GM18951 (cell line): ENCODE measurements at regions not wholly inside any gene's neighbourhood (a gene's known extent, or its start where the extent isn't known, plus 50 kb on each side); places are given as distances from the start of the nearest gene placed in this dataset.

ENCODE experiments used
- POLR2A ChIP-seq: IDR thresholded peaks from 4 replicates; pipeline ENCODE4 v1.6.1; 2011; ENCODE audit warnings: mild to moderate bottlenecking; ENCODE audit not compliant: insufficient read length, insufficient read depth; ENCODE audit errors: extremely low read depth
- in situ Hi-C: fragments of 300-500 bp; cut with MboI; formaldehyde crosslinking; loops from one replicate; pipeline ENCODE4 v1.12.0; 2022; ENCODE audit warnings: low sequenced_read_pairs, mixed read lengths, inconsistent platforms; ENCODE audit not compliant: unreplicated experiment

GRCh38 chr10:123395906-123396305 lies 241.7 kb downstream of the BUB3 start:
- in situ Hi-C loops, result loop anchor here (10.0 kb wide), 1 partner anchor 241 kb away; the partner anchor contains the start of gene BUB3

GRCh38 chr10:123398180-123398591 lies 244.0 kb downstream of the BUB3 start:
- TF ChIP-seq POLR2A, result peak; percentile 36
- in situ Hi-C loops, result loop anchor here (10.0 kb wide), 1 partner anchor 243 kb away; the partner anchor contains the start of gene BUB3

More at GRCh38 chr10:123395906-123396305, 241.7 kb downstream of the BUB3 start:
- TF ChIP-seq POLR2A, result no peak

DNA sequence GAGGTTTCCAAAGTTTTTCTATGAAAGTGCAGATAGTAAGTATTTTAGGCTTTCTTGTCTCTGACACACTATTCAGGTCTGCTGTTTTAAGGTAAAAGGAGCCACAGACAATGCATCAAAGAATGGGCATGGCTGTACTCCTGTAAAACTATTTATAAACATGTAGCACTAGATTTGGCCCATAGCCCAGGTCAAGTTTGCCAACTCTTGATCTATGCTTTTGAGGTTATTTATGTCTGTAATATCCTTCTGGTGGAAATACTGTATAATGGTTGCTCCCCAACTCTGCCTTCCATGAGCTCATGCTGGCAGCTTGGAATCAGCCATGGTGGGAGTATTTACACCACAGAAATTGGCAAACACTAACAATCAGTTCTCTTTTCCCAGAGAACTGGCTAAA lies 244.6 kb downstream of the BUB3 start:
- in situ Hi-C loops, result loop anchor here (10.0 kb wide), 1 partner anchor 244 kb away; the partner anchor contains the start of gene BUB3
- TF ChIP-seq POLR2A, result no peak

- in situ Hi-C loops, result loop anchor here (10.0 kb wide), 1 partner anchor 245 kb away; the partner anchor contains the start of gene BUB3
- TF ChIP-seq POLR2A, result no peak
Measured at GRCh38 chr10:123399276-123399839, 245.2 kb downstream of the BUB3 start.

- no peak for TF ChIP-seq POLR2A
- in situ Hi-C loops, result no loop called here
Measured at GRCh38 chr10:123402021-123402420, 247.8 kb downstream of the BUB3 start.

GRCh38 chr10:123402656-123403055 lies 248.5 kb downstream of the BUB3 start:
- peak; percentile 41 for TF ChIP-seq POLR2A
- in situ Hi-C loops, result no loop called here

GRCh38 chr10:123404357-123404756 lies 250.2 kb downstream of the BUB3 start:
- in situ Hi-C loops, result no loop called here
- no peak for TF ChIP-seq POLR2A

GRCh38 chr10:123408660-123409059 lies 254.5 kb downstream of the BUB3 start:
- TF ChIP-seq POLR2A, result no peak
- in situ Hi-C loops, result no loop called here

DNA sequence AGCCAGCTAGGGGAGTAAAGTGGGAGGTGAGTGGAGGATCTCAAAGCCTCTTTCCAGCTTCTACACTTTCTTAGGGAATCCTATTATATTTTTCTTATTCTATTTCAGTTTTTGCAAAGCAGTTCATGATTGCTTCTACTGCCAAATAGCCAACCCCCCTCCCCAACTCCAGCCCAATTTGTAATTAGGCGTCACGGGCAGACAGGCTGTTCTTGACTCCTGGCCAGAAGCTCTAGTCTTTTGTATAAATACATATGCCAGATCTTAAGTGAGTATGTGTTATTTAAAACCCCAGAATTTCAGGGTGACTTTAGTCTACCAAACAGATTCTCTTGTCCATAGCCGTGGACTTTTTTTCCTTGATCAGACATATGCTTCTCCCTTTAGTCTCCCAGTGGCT lies 255.2 kb downstream of the BUB3 start:
- no peak for TF ChIP-seq POLR2A
- in situ Hi-C loops, result no loop called here

DNA sequence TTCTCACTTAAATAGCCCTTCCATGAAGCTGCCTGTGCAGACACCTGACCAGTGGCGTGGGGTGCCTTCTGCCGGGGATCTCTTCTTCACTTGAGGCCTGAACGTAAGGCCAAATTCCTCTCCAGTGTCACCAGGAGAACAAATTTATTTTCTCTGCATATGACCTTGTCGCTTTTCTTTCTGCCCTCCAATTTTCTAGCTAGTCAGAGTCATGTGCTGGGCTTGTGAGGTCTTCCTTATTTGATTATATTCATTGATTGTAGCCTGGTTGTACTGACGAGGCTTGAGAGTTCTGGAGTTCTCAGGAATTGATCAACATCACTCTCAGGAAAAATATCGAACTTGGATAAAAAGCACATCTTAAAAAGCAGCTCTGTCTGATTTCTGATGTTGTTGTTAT lies 255.7 kb downstream of the BUB3 start:
- TF ChIP-seq POLR2A, result no peak
- in situ Hi-C loops, result no loop called here

GRCh38 chr10:123413353-123413752 lies 252.8 kb upstream of the GPR26 start:
- no peak for TF ChIP-seq POLR2A
- in situ Hi-C loops, result no loop called here

DNA sequence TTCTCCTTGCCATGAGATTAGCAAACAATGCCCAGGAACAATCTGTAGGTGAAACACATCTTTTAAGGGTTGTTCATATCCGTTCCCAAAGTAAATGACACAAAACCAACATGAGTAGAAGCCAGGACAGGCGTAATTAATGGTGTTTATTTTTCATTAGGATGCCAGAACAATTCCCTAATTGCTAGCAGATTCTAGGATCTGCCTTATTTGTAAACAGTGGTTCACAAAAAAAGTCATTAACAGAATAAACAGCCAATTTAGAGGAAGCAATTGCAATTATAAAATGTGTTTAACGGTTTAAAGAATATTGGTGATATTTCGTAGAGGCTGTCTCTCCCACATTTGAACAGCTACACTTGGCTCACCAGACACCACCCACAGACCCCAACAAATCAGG lies 250.6 kb upstream of the GPR26 start:
- in situ Hi-C loops, result no loop called here
- no peak for TF ChIP-seq POLR2A

DNA sequence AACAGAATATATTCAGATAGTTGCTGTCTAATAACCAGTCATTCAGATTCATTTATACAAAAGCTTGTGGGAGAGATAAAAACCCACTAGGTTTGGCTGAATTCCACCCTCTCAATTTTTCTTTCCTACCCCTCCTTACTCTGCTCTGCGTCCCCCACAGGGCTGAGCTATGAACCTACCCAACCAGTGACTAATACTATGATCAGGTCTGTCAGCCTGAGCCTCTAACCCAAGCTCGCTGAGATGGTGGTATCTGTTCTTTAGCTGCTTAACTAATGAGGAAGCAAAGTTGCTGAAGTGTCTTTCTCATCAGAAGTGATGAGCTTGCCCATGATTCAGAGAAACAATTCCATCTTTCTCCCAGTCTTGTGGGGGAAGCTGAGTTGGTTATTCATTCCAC lies 248.7 kb upstream of the GPR26 start:
- TF ChIP-seq POLR2A, result no peak
- in situ Hi-C loops, result no loop called here

DNA sequence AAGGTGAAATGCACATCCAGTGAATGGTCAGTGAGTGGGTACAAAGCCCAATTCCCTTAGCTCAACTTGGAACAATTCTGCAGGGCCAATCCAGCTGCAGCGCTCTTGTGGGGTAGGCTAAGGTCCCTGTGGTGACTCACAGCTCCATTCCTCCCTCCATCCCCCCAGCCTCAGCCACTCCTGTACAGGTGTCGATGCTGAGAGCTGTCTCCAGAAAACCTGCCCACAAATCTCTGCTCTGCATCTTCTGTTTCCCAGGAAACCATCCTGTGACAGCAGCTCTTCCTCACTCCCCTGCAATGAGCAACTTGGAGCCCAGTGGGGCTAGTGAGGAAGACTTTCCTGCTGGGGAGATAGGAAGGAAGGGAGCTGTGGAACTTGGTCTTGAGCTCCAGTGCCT lies 244.7 kb upstream of the GPR26 start:
- TF ChIP-seq POLR2A, result no peak
- in situ Hi-C loops, result no loop called here
